ENCODE measurements at regions not wholly inside any gene's neighbourhood (a gene's known extent, or its start where the extent isn't known, plus 50 kb on each side); places are given as distances from the start of the nearest gene placed in this dataset.
A peak's percentile ranks its signal among the peaks of the same experiment; 100 is the strongest.

- TF ChIP-seq, protein P1, sequence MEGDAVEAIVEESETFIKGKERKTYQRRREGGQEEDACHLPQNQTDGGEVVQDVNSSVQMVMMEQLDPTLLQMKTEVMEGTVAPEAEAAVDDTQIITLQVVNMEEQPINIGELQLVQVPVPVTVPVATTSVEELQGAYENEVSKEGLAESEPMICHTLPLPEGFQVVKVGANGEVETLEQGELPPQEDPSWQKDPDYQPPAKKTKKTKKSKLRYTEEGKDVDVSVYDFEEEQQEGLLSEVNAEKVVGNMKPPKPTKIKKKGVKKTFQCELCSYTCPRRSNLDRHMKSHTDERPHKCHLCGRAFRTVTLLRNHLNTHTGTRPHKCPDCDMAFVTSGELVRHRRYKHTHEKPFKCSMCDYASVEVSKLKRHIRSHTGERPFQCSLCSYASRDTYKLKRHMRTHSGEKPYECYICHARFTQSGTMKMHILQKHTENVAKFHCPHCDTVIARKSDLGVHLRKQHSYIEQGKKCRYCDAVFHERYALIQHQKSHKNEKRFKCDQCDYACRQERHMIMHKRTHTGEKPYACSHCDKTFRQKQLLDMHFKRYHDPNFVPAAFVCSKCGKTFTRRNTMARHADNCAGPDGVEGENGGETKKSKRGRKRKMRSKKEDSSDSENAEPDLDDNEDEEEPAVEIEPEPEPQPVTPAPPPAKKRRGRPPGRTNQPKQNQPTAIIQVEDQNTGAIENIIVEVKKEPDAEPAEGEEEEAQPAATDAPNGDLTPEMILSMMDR (IDR thresholded peaks at IDR 0.05) = no peak
- TF ChIP-seq EP300 (IDR thresholded peaks at IDR 0.05) (no peak), POLR2AphosphoS5 (IDR thresholded peaks at IDR 0.05) (no peak), POLR2A (IDR thresholded peaks at IDR 0.05) (no peak)
- Histone ChIP-seq H3K4me1 (no peaks in the 10 kb centered on the region), H3K9me3 (peaks cover 0 to 7% (median 0%) of the 10 kb centered on the region in 4 donors), H3K36me3 (no peaks in the 10 kb centered on the region), H3K27me3 (no peaks in the 10 kb centered on the region), H3K4me3 (no peak overlapping the region), H3K27ac (no peak overlapping the region)
- intact Hi-C loops (cut with DNase I; ENCODE audit: low total_unique reads) = no loop called here
- 75 to 87% (median 79%) methylated on average over 4 of the region's 4 CpGs for WGBS, 5 donors
- DNase-seq = peak in 1 of 2 donors; percentile 18
Observed at GRCh38 chr4:54173281-54173912, 55.7 kb upstream of the PDGFRA start.

DNA sequence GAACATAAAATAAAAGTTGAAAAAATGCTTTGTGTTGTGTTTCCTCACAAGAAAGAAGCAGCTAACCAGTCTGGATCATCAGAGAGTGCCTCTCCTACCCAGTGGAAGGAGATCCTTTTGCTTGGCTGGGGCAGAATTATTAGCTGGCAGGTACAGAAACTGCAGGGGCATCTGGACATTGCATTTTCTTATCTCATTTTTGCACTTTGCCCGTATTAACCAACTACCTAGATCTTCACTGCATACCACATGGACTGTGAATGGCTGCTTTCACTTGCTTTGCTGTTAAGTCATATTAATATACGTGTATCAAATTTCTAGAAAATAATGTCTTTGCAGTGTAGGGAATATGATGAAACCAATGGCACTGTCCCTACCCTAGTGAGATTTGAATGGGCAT, 52.9 kb upstream of the PDGFRA start:
- H3K27me3 ChIP-seq = no peaks in the 10 kb centered on the region
- DNase-seq = no peak
- no peak overlapping the region for H3K4me3 ChIP-seq
- 63 to 79% (median 73%) methylated on average over 2 of the region's 2 CpGs for WGBS, 5 donors
- H3K36me3 ChIP-seq = no peaks in the 10 kb centered on the region
- H3K4me1 ChIP-seq = no peaks in the 10 kb centered on the region
- peaks cover 0 to 7% (median 0%) of the 10 kb centered on the region in 4 donors for H3K9me3 ChIP-seq
- no peak overlapping the region for H3K27ac ChIP-seq
- no peak for TF ChIP-seq POLR2AphosphoS5 (IDR thresholded peaks at IDR 0.05)
- no peak for TF ChIP-seq POLR2A (IDR thresholded peaks at IDR 0.05)
- TF ChIP-seq, protein P1 (IDR thresholded peaks at IDR 0.05) = no peak
- TF ChIP-seq EP300 (IDR thresholded peaks at IDR 0.05) = no peak
- intact Hi-C loops (cut with DNase I; ENCODE audit: low total_unique reads) = no loop called here

Measured in stomach (tissue), 8 donors.